ENCODE measurements at regions not wholly inside any gene's neighbourhood (a gene's known extent, or its start where the extent isn't known, plus 50 kb on each side); places are given as distances from the start of the nearest gene placed in this dataset.

GRCh38 chr6:53398247-53399026, 49.7 kb upstream of the ELOVL5 start:
- TF ChIP-seq SREBF1 (IDR thresholded peaks at IDR 0.05; ENCODE audit: low read length) (no peak), EGR1 (IDR thresholded peaks at IDR 0.05; ENCODE audit: borderline replicate concordance in 1 of 2, low read depth in 2 of 2, low read length in 2 of 2) (no peak), E2F8 (IDR thresholded peaks at IDR 0.05; ENCODE audit: low read depth, partially characterized antibody) (no peak), CTCF (IDR thresholded peaks at IDR 0.05 in 2 of 3, conservative IDR thresholded peaks at IDR 0.05 in 1 of 3; ENCODE audit: control insufficient read depth in 2 of 3, extremely low read depth in 1 of 3, insufficient read depth in 1 of 3, low read depth in 3 of 3, low read length in 3 of 3) (no peak), YY1 (IDR thresholded peaks at IDR 0.05; ENCODE audit: low read depth, low read length) (no peak), PRDM15 (CRISPR knock-in tag; IDR thresholded peaks at IDR 0.05) (no peak), POLR2AphosphoS5 (IDR thresholded peaks at IDR 0.05; ENCODE audit: low read length) (no peak), RCOR1 (conservative IDR thresholded peaks at IDR 0.05; ENCODE audit: low read depth, low read length) (no peak)

Data from GM12878 (cell line).